KMS-11 (cell line): ENCODE measurements at regions not wholly inside any gene's neighbourhood (a gene's known extent, or its start where the extent isn't known, plus 50 kb on each side); places are given as distances from the start of the nearest gene placed in this dataset.

Experiments used
- H2AFZ ChIP-seq: fragments of 200-600 bp; sonication (generic); 2 replicates; pipeline ENCODE4 v1.6.1; 2016; ENCODE audit warnings: antibody characterized with exemption, mixed run types, low read depth
- H3K27ac ChIP-seq: fragments of 200-600 bp; sonication (generic); 2 replicates; pipeline ENCODE4 v1.6.1; 2016; ENCODE audit warnings: mild to moderate bottlenecking, mixed run types
- H3K27me3 ChIP-seq: fragments of 200-600 bp; sonication (generic); 2 replicates; pipeline ENCODE4 v1.6.1; 2017; ENCODE audit warnings: mild to moderate bottlenecking, low read depth, mixed run types, moderate library complexity; ENCODE audit not compliant: insufficient read depth
- H3K36me3 ChIP-seq: fragments of 200-600 bp; sonication (generic); 2 replicates; pipeline ENCODE4 v1.6.1; 2017; ENCODE audit warnings: mild to moderate bottlenecking, mixed run types; ENCODE audit not compliant: insufficient read depth
- H3K4me1 ChIP-seq: fragments of 200-600 bp; sonication (generic); 2 replicates; pipeline ENCODE4 v1.6.1; 2016; ENCODE audit warnings: mild to moderate bottlenecking, low read depth, mixed run types; ENCODE audit not compliant: poor library complexity, severe bottlenecking
- H3K4me2 ChIP-seq: fragments of 200-600 bp; sonication (generic); 2 replicates; pipeline ENCODE4 v1.7.0; 2016; ENCODE audit warnings: mild to moderate bottlenecking, mixed run types
- H3K4me3 ChIP-seq: fragments of 200-600 bp; sonication (generic); IDR thresholded peaks from 2 replicates; pipeline ENCODE4 v1.6.1; 2017; ENCODE audit warnings: low read depth, low read length, mixed read lengths; ENCODE audit not compliant: insufficient read depth
- H3K79me2 ChIP-seq: fragments of 200-600 bp; sonication (generic); 2 replicates; pipeline ENCODE4 v1.6.1; 2016; ENCODE audit warnings: low read depth, mixed run types; ENCODE audit not compliant: insufficient read depth
- H3K9ac ChIP-seq: fragments of 200-600 bp; sonication (generic); 2 replicates; pipeline ENCODE4 v1.6.1; 2016; ENCODE audit warnings: mild to moderate bottlenecking, mixed run types
- H4K20me1 ChIP-seq: fragments of 200-600 bp; sonication (generic); 2 replicates; pipeline ENCODE4 v1.6.1; 2016; ENCODE audit warnings: mild to moderate bottlenecking, mixed run types; ENCODE audit not compliant: insufficient read depth
- CTCF ChIP-seq: fragments of 200-600 bp; sonication (generic); conservative IDR thresholded peaks from 2 replicates; pipeline ENCODE4 v1.6.1; 2017; ENCODE audit warnings: low read depth, mild to moderate bottlenecking, antibody characterized with exemption, low read length, moderate library complexity, mixed read lengths

- Histone ChIP-seq H3K27me3 (no peaks in the 10 kb centered on the region), H3K4me3 (no peak overlapping the region), H3K27ac (no peak overlapping the region), H3K9ac (no peak overlapping the region), H3K4me2 (no peak overlapping the region), H2AFZ (no peak overlapping the region), H3K36me3 (no peaks in the 10 kb centered on the region), H3K79me2 (no peaks in the 10 kb centered on the region), H4K20me1 (no peaks in the 10 kb centered on the region), H3K4me1 (no peaks in the 10 kb centered on the region)
- TF ChIP-seq CTCF = no peak
Measured at GRCh38 chr6:117817992-117818391, 89.1 kb upstream of the SLC35F1 start.

GRCh38 chr6:117818449-117818848 lies 88.6 kb upstream of the SLC35F1 start:
- no peaks in the 10 kb centered on the region for H3K36me3 ChIP-seq
- H3K4me2 ChIP-seq = no peak overlapping the region
- H3K9ac ChIP-seq = no peak overlapping the region
- H3K4me3 ChIP-seq = no peak overlapping the region
- no peaks in the 10 kb centered on the region for H3K79me2 ChIP-seq
- H2AFZ ChIP-seq = no peak overlapping the region
- H3K27ac ChIP-seq = no peak overlapping the region
- H4K20me1 ChIP-seq = no peaks in the 10 kb centered on the region
- no peaks in the 10 kb centered on the region for H3K4me1 ChIP-seq
- H3K27me3 ChIP-seq = no peaks in the 10 kb centered on the region
- no peak for TF ChIP-seq CTCF

- Histone ChIP-seq H4K20me1 (no peaks in the 10 kb centered on the region), H3K36me3 (no peaks in the 10 kb centered on the region), H3K27ac (no peak overlapping the region), H3K9ac (no peak overlapping the region), H2AFZ (no peak overlapping the region), H3K79me2 (no peaks in the 10 kb centered on the region), H3K4me3 (no peak overlapping the region), H3K27me3 (no peaks in the 10 kb centered on the region), H3K4me2 (no peak overlapping the region), H3K4me1 (no peaks in the 10 kb centered on the region)
- peak; percentile 22; the same call in 1 of the 2 replicates for TF ChIP-seq CTCF
Measured at GRCh38 chr6:117829594-117830319, 77.3 kb upstream of the SLC35F1 start.

- no peaks in the 10 kb centered on the region for H3K27me3 ChIP-seq
- no peak overlapping the region for H2AFZ ChIP-seq
- no peaks in the 10 kb centered on the region for H3K4me1 ChIP-seq
- TF ChIP-seq CTCF = no peak
- H3K4me3 ChIP-seq = no peak overlapping the region
- H3K36me3 ChIP-seq = no peaks in the 10 kb centered on the region
- no peak overlapping the region for H3K9ac ChIP-seq
- H3K27ac ChIP-seq = no peak overlapping the region
- no peaks in the 10 kb centered on the region for H4K20me1 ChIP-seq
- H3K79me2 ChIP-seq = no peaks in the 10 kb centered on the region
- no peak overlapping the region for H3K4me2 ChIP-seq
Measured at GRCh38 chr6:117837261-117837660, 69.8 kb upstream of the SLC35F1 start.
